H7 (cell line): ENCODE measurements at regions not wholly inside any gene's neighbourhood (a gene's known extent, or its start where the extent isn't known, plus 50 kb on each side); places are given as distances from the start of the nearest gene placed in this dataset.

Experiments used
- DNase-seq: peaks from one replicate; pipeline ENCODE4 v3.0.0; 2012
- H3K27me3 ChIP-seq: 2 replicates; pipeline ENCODE4 v1.6.0; 2011; ENCODE audit warnings: mild to moderate bottlenecking, low read length; ENCODE audit not compliant: control insufficient read depth, insufficient read depth
- H3K36me3 ChIP-seq: replicated peaks from 2 replicates; pipeline ENCODE4 v1.5.1; 2011; ENCODE audit warnings: low read length; ENCODE audit not compliant: control insufficient read depth, insufficient read depth
- H3K4me3 ChIP-seq: 2 replicates; pipeline ENCODE4 v1.5.1; 2011; ENCODE audit warnings: low read depth, mild to moderate bottlenecking, control low read depth, low read length, moderate library complexity; ENCODE audit not compliant: insufficient read depth

- DNase-seq = no peak
- no peak overlapping the region for H3K4me3 ChIP-seq
- no peaks in the 10 kb centered on the region for H3K36me3 ChIP-seq
- H3K27me3 ChIP-seq = no peaks in the 10 kb centered on the region
Observed at GRCh38 chr9:3087697-3088096, 243.8 kb upstream of the PUM3 start.

GRCh38 chr9:3080951-3081350 is 237.1 kb upstream of the PUM3 start:
- no peak overlapping the region for H3K4me3 ChIP-seq
- no peaks in the 10 kb centered on the region for H3K36me3 ChIP-seq
- DNase-seq = no peak
- no peaks in the 10 kb centered on the region for H3K27me3 ChIP-seq

GRCh38 chr9:3074247-3074646 is 230.4 kb upstream of the PUM3 start:
- Histone ChIP-seq H3K36me3 (no peaks in the 10 kb centered on the region), H3K27me3 (no peaks in the 10 kb centered on the region), H3K4me3 (no peak overlapping the region)
- DNase-seq = no peak

- no peaks in the 10 kb centered on the region for H3K27me3 ChIP-seq
- no peaks in the 10 kb centered on the region for H3K36me3 ChIP-seq
- DNase-seq = no peak
- H3K4me3 ChIP-seq = no peak overlapping the region
Observed at GRCh38 chr9:3066591-3066990, 222.7 kb upstream of the PUM3 start.

GRCh38 chr9:3059781-3060468 is 216.0 kb upstream of the PUM3 start:
- Histone ChIP-seq H3K4me3 (no peak overlapping the region), H3K36me3 (no peaks in the 10 kb centered on the region), H3K27me3 (no peaks in the 10 kb centered on the region)
- no peak for DNase-seq

- Histone ChIP-seq H3K4me3 (no peak overlapping the region), H3K36me3 (no peaks in the 10 kb centered on the region), H3K27me3 (no peaks in the 10 kb centered on the region)
- DNase-seq = no peak
Observed at GRCh38 chr9:3058409-3058808, 214.5 kb upstream of the PUM3 start.

GRCh38 chr9:3054017-3054586 is 210.2 kb upstream of the PUM3 start:
- H3K27me3 ChIP-seq = no peaks in the 10 kb centered on the region
- H3K36me3 ChIP-seq = no peaks in the 10 kb centered on the region
- no peak overlapping the region for H3K4me3 ChIP-seq
- DNase-seq = no peak

GRCh38 chr9:3049636-3050035 is 205.7 kb upstream of the PUM3 start:
- no peak for DNase-seq
- no peak overlapping the region for H3K4me3 ChIP-seq
- H3K36me3 ChIP-seq = no peaks in the 10 kb centered on the region
- no peaks in the 10 kb centered on the region for H3K27me3 ChIP-seq

- no peaks in the 10 kb centered on the region for H3K36me3 ChIP-seq
- DNase-seq = no peak
- no peaks in the 10 kb centered on the region for H3K27me3 ChIP-seq
- H3K4me3 ChIP-seq = no peak overlapping the region
Observed at GRCh38 chr9:3047912-3048311, 204.0 kb upstream of the PUM3 start.

GRCh38 chr9:3045153-3045552 is 201.3 kb upstream of the PUM3 start:
- H3K36me3 ChIP-seq = no peaks in the 10 kb centered on the region
- H3K4me3 ChIP-seq = no peak overlapping the region
- no peak for DNase-seq
- no peaks in the 10 kb centered on the region for H3K27me3 ChIP-seq

- Histone ChIP-seq H3K36me3 (no peaks in the 10 kb centered on the region), H3K4me3 (no peak overlapping the region), H3K27me3 (no peaks in the 10 kb centered on the region)
- no peak for DNase-seq
Observed at GRCh38 chr9:3043369-3043768, 199.5 kb upstream of the PUM3 start.

GRCh38 chr9:3040761-3041160 is 196.9 kb upstream of the PUM3 start:
- Histone ChIP-seq H3K36me3 (no peaks in the 10 kb centered on the region), H3K4me3 (no peak overlapping the region), H3K27me3 (no peaks in the 10 kb centered on the region)
- DNase-seq = no peak

- no peaks in the 10 kb centered on the region for H3K36me3 ChIP-seq
- H3K27me3 ChIP-seq = no peaks in the 10 kb centered on the region
- DNase-seq = no peak
- H3K4me3 ChIP-seq = no peak overlapping the region
Observed at GRCh38 chr9:3036333-3036700, 192.4 kb upstream of the PUM3 start.

GRCh38 chr9:3035579-3036332 is 191.9 kb upstream of the PUM3 start:
- no peak for DNase-seq
- Histone ChIP-seq H3K4me3 (no peak overlapping the region), H3K27me3 (no peaks in the 10 kb centered on the region), H3K36me3 (no peaks in the 10 kb centered on the region)

- Histone ChIP-seq H3K4me3 (no peak overlapping the region), H3K36me3 (no peaks in the 10 kb centered on the region), H3K27me3 (no peaks in the 10 kb centered on the region)
- DNase-seq = no peak
Observed at GRCh38 chr9:3032898-3033297, 189.0 kb upstream of the PUM3 start.
